GM06990 (cell line): ENCODE measurements at regions not wholly inside any gene's neighbourhood (a gene's known extent, or its start where the extent isn't known, plus 50 kb on each side); places are given as distances from the start of the nearest gene placed in this dataset.

Experiments used
- DNase-seq: peaks from one replicate; pipeline ENCODE4 v3.0.0-alpha.2; 2011; ENCODE audit not compliant: insufficient read length; ENCODE audit errors: extremely low read depth
- H3K27me3 ChIP-seq: replicated peaks from 2 replicates; pipeline ENCODE4 v1.6.0; 2011; ENCODE audit warnings: low read length; ENCODE audit not compliant: control insufficient read depth, insufficient read depth
- H3K36me3 ChIP-seq: 2 replicates; pipeline ENCODE4 v1.5.1; 2011; ENCODE audit warnings: low read length; ENCODE audit not compliant: control insufficient read depth, insufficient read depth
- H3K4me3 ChIP-seq: replicated peaks from 2 replicates; pipeline ENCODE4 v1.5.1; 2011; ENCODE audit warnings: low read depth, mild to moderate bottlenecking, control low read depth, low read length
- TF ChIP-seq, protein P1 (sequence below): IDR thresholded peaks from 2 replicates; pipeline ENCODE4 v1.5.1; 2011; ENCODE audit warnings: low read length, control low read depth, mild to moderate bottlenecking, inconsistent platforms; ENCODE audit not compliant: insufficient read depth, poor library complexity, severe bottlenecking

DNA sequence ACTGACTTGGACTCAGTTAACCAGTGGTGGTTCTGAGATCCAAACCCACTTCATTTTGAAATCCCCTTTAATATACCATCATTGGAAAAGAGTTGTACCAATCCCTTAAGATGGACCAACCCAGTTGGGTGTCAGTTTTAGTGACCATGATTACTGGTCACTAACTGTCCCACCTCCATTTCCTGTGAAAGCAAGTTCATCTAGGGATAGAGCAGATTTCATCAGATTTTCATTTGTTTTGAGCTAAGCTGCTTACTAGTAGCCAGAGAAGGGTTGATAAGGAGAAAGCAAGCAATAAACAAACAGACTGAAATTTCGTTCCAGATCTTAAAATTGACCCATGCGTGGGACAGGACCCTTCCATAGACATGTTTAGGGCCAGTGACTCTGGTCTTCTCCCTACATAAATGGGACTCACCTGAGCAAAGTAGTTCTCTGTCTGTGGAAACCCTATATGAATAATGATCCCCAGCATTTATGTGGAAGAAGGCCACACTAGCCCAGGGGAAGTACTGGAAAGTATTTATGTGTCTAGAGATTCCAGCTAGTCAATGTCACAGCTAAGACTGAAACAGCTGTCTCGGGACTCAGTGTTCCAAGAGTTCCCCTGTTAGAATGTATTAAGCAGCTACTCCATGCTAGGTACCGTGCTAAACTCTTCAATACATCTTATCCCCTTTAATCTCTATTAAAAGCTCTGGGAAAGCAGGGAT lies 196.0 kb upstream of the BCL6 start:
- DNase-seq = no peak
- Histone ChIP-seq H3K36me3 (no peaks in the 10 kb centered on the region), H3K27me3 (no peaks in the 10 kb centered on the region; the same call in 1 of the 2 replicates), H3K4me3 (no peak overlapping the region)
- TF ChIP-seq, protein P1, sequence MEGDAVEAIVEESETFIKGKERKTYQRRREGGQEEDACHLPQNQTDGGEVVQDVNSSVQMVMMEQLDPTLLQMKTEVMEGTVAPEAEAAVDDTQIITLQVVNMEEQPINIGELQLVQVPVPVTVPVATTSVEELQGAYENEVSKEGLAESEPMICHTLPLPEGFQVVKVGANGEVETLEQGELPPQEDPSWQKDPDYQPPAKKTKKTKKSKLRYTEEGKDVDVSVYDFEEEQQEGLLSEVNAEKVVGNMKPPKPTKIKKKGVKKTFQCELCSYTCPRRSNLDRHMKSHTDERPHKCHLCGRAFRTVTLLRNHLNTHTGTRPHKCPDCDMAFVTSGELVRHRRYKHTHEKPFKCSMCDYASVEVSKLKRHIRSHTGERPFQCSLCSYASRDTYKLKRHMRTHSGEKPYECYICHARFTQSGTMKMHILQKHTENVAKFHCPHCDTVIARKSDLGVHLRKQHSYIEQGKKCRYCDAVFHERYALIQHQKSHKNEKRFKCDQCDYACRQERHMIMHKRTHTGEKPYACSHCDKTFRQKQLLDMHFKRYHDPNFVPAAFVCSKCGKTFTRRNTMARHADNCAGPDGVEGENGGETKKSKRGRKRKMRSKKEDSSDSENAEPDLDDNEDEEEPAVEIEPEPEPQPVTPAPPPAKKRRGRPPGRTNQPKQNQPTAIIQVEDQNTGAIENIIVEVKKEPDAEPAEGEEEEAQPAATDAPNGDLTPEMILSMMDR = no peak

DNA sequence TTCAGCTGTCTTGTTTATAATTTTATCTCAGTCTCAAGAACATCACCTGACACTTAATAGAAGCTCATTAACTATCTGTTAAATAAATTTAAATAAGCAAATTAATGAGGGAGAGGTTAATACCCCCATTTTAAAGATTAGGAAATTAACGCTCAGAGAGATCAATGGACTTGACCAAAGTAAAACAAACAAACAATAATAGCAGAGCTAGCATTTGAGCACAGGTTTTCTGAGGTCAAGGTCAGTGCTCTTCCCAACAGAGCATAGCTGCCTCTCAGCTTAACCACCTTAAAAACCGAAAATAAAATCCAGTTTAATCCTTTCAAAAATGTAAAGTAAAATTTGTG lies 196.6 kb upstream of the BCL6 start:
- Histone ChIP-seq H3K36me3 (no peaks in the 10 kb centered on the region), H3K27me3 (no peaks in the 10 kb centered on the region; the same call in 1 of the 2 replicates), H3K4me3 (no peak overlapping the region)
- DNase-seq = no peak
- TF ChIP-seq, protein P1 = no peak

DNA sequence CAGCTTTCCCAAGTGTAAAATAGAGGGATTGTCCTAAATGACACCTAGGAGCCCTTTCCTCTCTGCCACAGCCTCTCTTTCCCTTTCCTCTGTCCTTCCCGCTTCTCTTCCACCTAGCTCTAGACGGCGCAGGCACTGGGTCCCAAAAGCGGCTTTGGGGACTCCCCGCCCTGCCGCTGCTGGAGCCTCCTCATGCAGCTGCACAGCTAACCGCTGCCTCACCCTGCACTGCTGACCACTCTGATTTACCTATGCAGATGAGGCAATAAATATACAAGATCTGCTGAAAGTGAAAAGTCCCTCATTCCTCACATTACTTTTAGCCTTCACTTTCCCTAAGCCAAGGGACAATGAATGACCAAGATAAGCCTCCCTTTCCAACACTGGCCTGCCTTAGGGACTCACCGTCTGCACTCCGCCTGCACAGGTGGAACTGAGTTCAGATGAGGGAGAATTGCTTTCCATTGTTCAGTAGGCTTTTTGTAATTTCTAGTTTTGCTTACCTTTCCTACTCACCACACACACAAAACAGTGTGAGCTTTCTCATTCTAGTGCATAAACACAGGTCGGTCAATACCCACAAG lies 197.5 kb upstream of the BCL6 start:
- TF ChIP-seq, protein P1 = no peak
- Histone ChIP-seq H3K4me3 (no peak overlapping the region), H3K36me3 (no peaks in the 10 kb centered on the region), H3K27me3 (no peaks in the 10 kb centered on the region; the same call in 1 of the 2 replicates)
- no peak for DNase-seq

DNA sequence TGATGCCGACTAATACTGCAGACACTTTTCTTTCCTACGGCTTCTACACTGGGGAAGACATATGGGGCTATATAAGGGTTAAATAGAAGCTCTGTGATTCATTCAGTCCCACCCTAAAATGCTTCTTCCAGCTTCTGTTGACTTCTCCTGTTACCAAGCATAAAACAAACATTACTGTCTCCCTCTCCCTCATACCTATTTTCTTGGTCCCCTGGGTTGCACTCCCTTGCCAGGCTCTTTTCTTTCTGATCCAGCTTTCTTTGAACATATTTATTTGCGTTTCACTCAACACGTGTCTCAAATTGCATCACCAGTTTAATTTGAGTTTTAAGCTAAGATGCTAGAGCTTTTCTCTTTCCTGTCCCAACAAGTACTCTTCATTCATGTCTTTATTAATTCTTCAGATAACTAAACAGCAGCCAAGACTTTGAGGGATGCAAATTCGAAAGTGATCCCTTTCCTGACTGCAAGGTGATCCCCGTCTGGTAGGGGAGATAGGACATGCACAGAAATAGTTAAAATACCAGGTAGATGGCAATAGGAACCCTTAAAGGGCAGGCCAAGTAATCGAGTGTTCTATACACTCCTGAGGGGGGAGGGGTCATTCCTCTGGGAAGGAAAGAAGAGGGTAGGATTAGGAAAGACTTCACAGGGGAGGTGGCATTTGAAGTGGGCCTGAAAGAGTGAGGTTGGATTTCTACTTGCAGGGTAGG lies 198.6 kb upstream of the BCL6 start:
- Histone ChIP-seq H3K4me3 (no peak overlapping the region), H3K36me3 (no peaks in the 10 kb centered on the region), H3K27me3 (no peaks in the 10 kb centered on the region; the same call in 1 of the 2 replicates)
- DNase-seq = no peak
- TF ChIP-seq, protein P1 = no peak

DNA sequence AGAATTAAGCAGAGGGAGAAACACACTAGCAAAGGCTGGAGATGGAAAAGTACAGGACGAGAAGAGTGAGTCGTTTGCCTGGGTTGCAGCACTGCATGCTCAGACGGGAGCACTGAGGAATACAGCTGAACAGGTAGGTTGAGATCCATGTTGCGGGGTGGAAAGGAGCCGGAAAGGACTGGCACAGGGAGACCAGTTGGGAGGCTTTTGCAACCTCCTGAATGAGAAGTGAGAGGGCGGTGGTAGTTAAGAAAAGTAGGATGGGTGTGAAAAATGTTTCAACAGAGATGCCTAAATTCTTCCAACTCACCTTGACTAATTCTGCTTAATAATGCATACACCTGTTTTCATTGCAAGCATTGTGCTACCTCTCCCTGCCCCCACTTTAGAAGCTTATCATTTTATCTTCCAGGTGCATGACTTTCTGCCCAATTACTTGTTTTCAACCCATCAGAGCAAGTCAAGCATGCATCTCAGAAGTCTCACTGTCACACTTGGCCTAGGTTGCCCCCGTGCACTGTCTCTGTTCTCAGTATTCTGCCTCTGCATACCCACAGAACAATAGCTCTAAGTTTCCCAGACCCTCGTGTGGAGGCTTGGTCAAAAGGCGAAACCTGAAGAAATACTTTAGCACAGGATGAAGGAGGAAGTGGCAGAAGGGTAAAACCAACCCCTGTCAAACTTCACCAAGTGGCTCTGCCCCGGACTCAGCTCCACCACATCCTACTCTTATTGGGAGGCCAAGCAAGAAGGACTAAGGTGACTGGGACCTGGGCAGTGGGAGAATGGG lies 199.3 kb upstream of the BCL6 start:
- Histone ChIP-seq H3K36me3 (no peaks in the 10 kb centered on the region), H3K4me3 (no peak overlapping the region), H3K27me3 (no peaks in the 10 kb centered on the region; the same call in 1 of the 2 replicates)
- TF ChIP-seq, protein P1 = no peak
- no peak for DNase-seq
